ENCODE measurements at regions not wholly inside any gene's neighbourhood (a gene's known extent, or its start where the extent isn't known, plus 50 kb on each side); places are given as distances from the start of the nearest gene placed in this dataset.
"Not testable (repeated sequence)": the region's sequence is repeated elsewhere in the genome, so short reads cannot be mapped to it uniquely, and the experiment has no call there.

DNA sequence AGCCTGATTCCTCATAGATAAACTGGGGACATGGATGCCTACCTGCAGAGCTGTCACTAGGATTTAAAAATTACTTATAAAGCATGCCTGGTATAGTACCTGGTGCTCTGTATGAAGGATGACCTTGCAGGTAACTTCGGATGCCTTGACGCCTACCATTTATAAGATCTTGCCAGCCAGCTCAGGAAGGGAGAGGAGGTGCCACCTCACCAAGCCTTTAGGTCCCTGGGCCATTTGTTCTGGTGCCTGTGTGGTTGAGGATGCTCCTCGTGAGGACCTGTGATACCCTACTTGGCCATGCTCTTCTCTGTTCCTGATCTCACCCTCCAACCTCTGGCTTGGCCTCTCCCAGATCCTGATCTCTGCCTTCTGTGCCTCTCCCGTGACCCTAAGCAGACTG, 85.2 kb downstream of the FDX1 start:
- no peak for DNase-seq

- DNase-seq = not testable (repeated sequence)
Measured at GRCh38 chr11:110517381-110517780, 87.6 kb downstream of the FDX1 start.

DNA sequence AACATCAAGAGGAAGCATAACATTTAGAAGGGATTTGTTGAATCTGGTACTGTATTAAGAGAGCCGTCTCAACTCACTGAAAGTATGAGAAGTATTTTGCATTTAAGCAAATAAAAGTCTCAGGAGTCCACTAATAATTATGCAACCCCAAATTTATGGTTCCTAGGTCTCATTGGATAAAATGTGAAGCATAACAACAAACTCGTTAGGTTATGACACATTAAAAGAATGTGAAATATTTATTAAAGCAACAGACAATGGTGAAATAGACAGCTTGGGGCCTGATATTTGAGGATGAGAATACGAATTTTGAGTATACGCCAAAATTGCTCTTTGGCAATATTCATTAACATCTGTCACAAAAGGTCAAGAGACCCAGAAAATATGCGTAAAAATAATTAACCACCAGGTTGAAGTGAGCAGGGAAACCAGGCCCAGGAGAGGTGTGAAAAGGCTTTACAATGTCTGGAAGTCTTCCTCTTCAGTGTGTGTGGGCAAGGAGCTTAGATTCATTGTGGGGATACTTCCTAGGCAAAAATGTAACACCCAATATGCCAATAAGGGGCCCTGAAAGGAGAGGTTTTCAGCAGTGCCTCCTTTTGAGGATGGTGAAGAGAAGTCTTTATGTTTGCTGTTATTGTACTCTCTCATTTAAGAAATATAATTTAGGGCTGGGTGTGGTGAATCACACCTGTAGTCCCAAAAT, 89.2 kb downstream of the FDX1 start:
- DNase-seq = no peak

GRCh38 chr11:110519796-110520195, 90.0 kb downstream of the FDX1 start:
- no peak for DNase-seq

- DNase-seq = no peak
Measured at GRCh38 chr11:110522471-110522870, 92.7 kb downstream of the FDX1 start.

- peak; percentile 31 for DNase-seq
Measured at GRCh38 chr11:110524238-110524637, 94.5 kb downstream of the FDX1 start.

DNA sequence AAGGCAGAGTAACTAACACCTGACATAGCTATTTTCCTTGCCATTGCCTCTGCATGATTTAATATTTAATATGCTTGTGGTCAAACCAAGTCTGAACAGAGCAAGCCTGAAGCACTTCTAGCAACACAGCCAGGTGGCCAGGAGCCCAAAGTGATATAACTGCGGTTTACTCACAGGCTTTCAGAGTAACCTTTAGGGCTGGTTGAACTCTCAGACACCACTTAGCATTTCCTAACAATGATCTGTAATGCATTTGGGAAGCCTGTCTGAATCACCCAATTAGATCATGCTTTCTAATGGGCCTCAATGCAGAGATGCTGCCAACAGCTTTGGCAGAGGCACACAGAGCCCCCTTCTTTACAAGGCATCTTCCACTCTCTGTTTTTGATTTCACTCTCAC, 96.1 kb downstream of the FDX1 start:
- peak; percentile 86 for DNase-seq

- no peak for DNase-seq
Measured at GRCh38 chr11:110526323-110526722, 96.6 kb downstream of the FDX1 start.
